Loucy (cell line): ENCODE measurements at regions not wholly inside any gene's neighbourhood (a gene's known extent, or its start where the extent isn't known, plus 50 kb on each side); places are given as distances from the start of the nearest gene placed in this dataset.

Source experiments
- H2AFZ ChIP-seq: fragments of 200-600 bp; sonication (generic); 2 replicates; pipeline ENCODE4 v1.6.0; 2016; ENCODE audit warnings: antibody characterized with exemption, mild to moderate bottlenecking, low read length, moderate library complexity
- H3F3A ChIP-seq: fragments of 200-600 bp; 2 replicates; pipeline ENCODE4 v1.6.0; 2016; ENCODE audit warnings: antibody characterized with exemption, low read depth, mild to moderate bottlenecking
- H3K27me3 ChIP-seq: fragments of 200-600 bp; sonication (generic); 2 replicates; pipeline ENCODE4 v1.6.1; 2014; ENCODE audit warnings: low read length, mild to moderate bottlenecking; ENCODE audit not compliant: insufficient read depth, poor library complexity, severe bottlenecking
- H3K36me3 ChIP-seq: fragments of 200-600 bp; sonication (generic); 2 replicates; pipeline ENCODE4 v1.6.1; 2016; ENCODE audit warnings: low read length; ENCODE audit not compliant: insufficient read depth
- H3K4me1 ChIP-seq: fragments of 200-600 bp; sonication (generic); 2 replicates; pipeline ENCODE4 v1.5.1; 2014; ENCODE audit warnings: low read length, mild to moderate bottlenecking; ENCODE audit not compliant: insufficient read depth, poor library complexity, severe bottlenecking
- H3K4me2 ChIP-seq: fragments of 200-600 bp; sonication (generic); 2 replicates; pipeline ENCODE4 v1.6.0; 2014; ENCODE audit warnings: antibody characterized with exemption, low read length, low read depth, mild to moderate bottlenecking; ENCODE audit not compliant: poor library complexity, severe bottlenecking
- H3K4me3 ChIP-seq: fragments of 200-600 bp; sonication (generic); 2 replicates; pipeline ENCODE4 v1.5.1; 2014; ENCODE audit warnings: low read length, mild to moderate bottlenecking, mixed read lengths; ENCODE audit not compliant: poor library complexity, severe bottlenecking
- H3K79me2 ChIP-seq: fragments of 200-600 bp; sonication (generic); 2 replicates; pipeline ENCODE4 v1.6.1; 2014; ENCODE audit warnings: low read length; ENCODE audit not compliant: insufficient read depth
- H3K9ac ChIP-seq: fragments of 200-600 bp; sonication (generic); 2 replicates; pipeline ENCODE4 v1.6.0; 2014; ENCODE audit warnings: mild to moderate bottlenecking, low read depth, low read length, moderate library complexity; ENCODE audit not compliant: poor library complexity, severe bottlenecking
- H3K9me2 ChIP-seq: fragments of 200-600 bp; sonication (generic); replicated peaks from 2 replicates; pipeline ENCODE4 v1.6.1; 2016; ENCODE audit warnings: low read depth, low read length, mixed read lengths
- H3K9me3 ChIP-seq: fragments of 200-600 bp; sonication (generic); 2 replicates; pipeline ENCODE4 v1.6.1; 2014; ENCODE audit warnings: mild to moderate bottlenecking, antibody characterized with exemption, low read length, low read depth; ENCODE audit not compliant: insufficient read depth
- H4K20me1 ChIP-seq: fragments of 200-600 bp; sonication (generic); 2 replicates; pipeline ENCODE4 v1.6.0; 2014; ENCODE audit warnings: antibody characterized with exemption, low read length, mild to moderate bottlenecking; ENCODE audit not compliant: insufficient read depth, poor library complexity, severe bottlenecking
- EZH2phosphoT487 ChIP-seq: fragments of 200-600 bp; IDR thresholded peaks from 2 replicates; pipeline ENCODE4 v1.6.1; 2018; ENCODE audit warnings: antibody characterized with exemption, mild to moderate bottlenecking, moderate library complexity, borderline replicate concordance
- TF ChIP-seq, protein P1 (sequence below): fragments of 200-600 bp; sonication (generic); conservative IDR thresholded peaks from 2 replicates; pipeline ENCODE4 v1.5.1; 2014; ENCODE audit warnings: mild to moderate bottlenecking, antibody characterized with exemption, low read length

- H3K4me3 ChIP-seq = no peak overlapping the region
- H3K9me3 ChIP-seq = peaks cover 4% of the 10 kb centered on the region; the same call in 1 of the 2 replicates
- no peaks in the 10 kb centered on the region for H4K20me1 ChIP-seq
- no peak overlapping the region for H2AFZ ChIP-seq
- no peaks in the 10 kb centered on the region for H3K27me3 ChIP-seq
- H3K79me2 ChIP-seq = no peaks in the 10 kb centered on the region
- no peak overlapping the region for H3K4me2 ChIP-seq
- H3K36me3 ChIP-seq = no peaks in the 10 kb centered on the region
- no peak overlapping the region for H3K9ac ChIP-seq
- no peaks in the 10 kb centered on the region for H3F3A ChIP-seq
- H3K9me2 ChIP-seq = no peaks in the 10 kb centered on the region
- TF ChIP-seq, protein P1, sequence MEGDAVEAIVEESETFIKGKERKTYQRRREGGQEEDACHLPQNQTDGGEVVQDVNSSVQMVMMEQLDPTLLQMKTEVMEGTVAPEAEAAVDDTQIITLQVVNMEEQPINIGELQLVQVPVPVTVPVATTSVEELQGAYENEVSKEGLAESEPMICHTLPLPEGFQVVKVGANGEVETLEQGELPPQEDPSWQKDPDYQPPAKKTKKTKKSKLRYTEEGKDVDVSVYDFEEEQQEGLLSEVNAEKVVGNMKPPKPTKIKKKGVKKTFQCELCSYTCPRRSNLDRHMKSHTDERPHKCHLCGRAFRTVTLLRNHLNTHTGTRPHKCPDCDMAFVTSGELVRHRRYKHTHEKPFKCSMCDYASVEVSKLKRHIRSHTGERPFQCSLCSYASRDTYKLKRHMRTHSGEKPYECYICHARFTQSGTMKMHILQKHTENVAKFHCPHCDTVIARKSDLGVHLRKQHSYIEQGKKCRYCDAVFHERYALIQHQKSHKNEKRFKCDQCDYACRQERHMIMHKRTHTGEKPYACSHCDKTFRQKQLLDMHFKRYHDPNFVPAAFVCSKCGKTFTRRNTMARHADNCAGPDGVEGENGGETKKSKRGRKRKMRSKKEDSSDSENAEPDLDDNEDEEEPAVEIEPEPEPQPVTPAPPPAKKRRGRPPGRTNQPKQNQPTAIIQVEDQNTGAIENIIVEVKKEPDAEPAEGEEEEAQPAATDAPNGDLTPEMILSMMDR = no peak
- TF ChIP-seq EZH2phosphoT487 = no peak
- H3K4me1 ChIP-seq = peaks cover 15% of the 10 kb centered on the region
Measured at GRCh38 chr2:150663143-150663542, 175.7 kb upstream of the RND3 start.

DNA sequence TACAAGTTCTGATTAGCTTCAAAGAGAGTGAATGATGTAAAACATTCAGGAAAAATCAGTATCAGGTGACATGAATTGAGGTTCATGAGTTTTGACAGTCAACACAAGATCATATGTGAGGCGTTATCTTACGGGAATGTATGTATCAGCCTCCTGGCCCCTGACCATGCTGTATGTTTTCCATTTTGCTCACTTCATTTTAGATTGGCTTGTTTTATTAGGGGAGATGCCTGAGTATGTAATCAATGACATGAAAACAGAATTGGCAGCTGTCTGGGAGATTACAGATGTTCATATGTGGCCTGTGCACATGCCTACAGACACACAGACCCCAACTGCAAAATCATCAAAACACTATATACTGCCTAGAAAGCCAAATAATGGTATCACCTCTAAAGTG is 168.5 kb upstream of the RND3 start:
- no peak overlapping the region for H2AFZ ChIP-seq
- H3K9me3 ChIP-seq = no peaks in the 10 kb centered on the region
- H3K9ac ChIP-seq = no peak overlapping the region
- H3K4me1 ChIP-seq = no peaks in the 10 kb centered on the region
- H3K4me3 ChIP-seq = no peak overlapping the region
- no peak for TF ChIP-seq EZH2phosphoT487
- TF ChIP-seq, protein P1 = no peak
- H3K79me2 ChIP-seq = no peaks in the 10 kb centered on the region
- no peaks in the 10 kb centered on the region for H3K9me2 ChIP-seq
- no peak overlapping the region for H3K4me2 ChIP-seq
- no peaks in the 10 kb centered on the region for H4K20me1 ChIP-seq
- no peaks in the 10 kb centered on the region for H3F3A ChIP-seq
- H3K27me3 ChIP-seq = no peaks in the 10 kb centered on the region
- no peaks in the 10 kb centered on the region for H3K36me3 ChIP-seq

GRCh38 chr2:150653351-150653750 is 165.9 kb upstream of the RND3 start:
- H3K9me2 ChIP-seq = no peaks in the 10 kb centered on the region
- no peaks in the 10 kb centered on the region for H3K79me2 ChIP-seq
- H3F3A ChIP-seq = no peaks in the 10 kb centered on the region
- H3K9me3 ChIP-seq = no peaks in the 10 kb centered on the region
- H3K4me3 ChIP-seq = no peak overlapping the region
- TF ChIP-seq, protein P1 = no peak
- no peak for TF ChIP-seq EZH2phosphoT487
- no peaks in the 10 kb centered on the region for H3K36me3 ChIP-seq
- H3K9ac ChIP-seq = no peak overlapping the region
- H3K4me1 ChIP-seq = no peaks in the 10 kb centered on the region
- H2AFZ ChIP-seq = no peak overlapping the region
- H4K20me1 ChIP-seq = no peaks in the 10 kb centered on the region
- no peak overlapping the region for H3K4me2 ChIP-seq
- H3K27me3 ChIP-seq = no peaks in the 10 kb centered on the region
